A673 (cell line): ENCODE measurements at regions not wholly inside any gene's neighbourhood (a gene's known extent, or its start where the extent isn't known, plus 50 kb on each side); places are given as distances from the start of the nearest gene placed in this dataset.

Source experiments
- BruUV-seq: library from RNA; stranded (reverse); fragments of 400-500 nt; replicated peaks from 2 replicates; lab custom pipeline; 2021; lab: Mats Ljungman, UMichigan
- CTCF ChIA-PET: fragments of 300-600 bp; sonication (Branson Sonifier 250); formaldehyde crosslinking; loops from one replicate; lab custom pipeline; 2022; ENCODE audit warnings: antibody characterized with exemption; lab: Charles Lee
- POLR2A ChIA-PET: fragments of 300-600 bp; sonication (Branson Sonifier 250); formaldehyde crosslinking; loops from one replicate; lab custom pipeline; 2022; ENCODE audit warnings: antibody characterized with exemption; ENCODE audit not compliant: low non-redundant PET; lab: Charles Lee
- DNase-seq: peaks from one replicate; pipeline ENCODE4 v3.0.0-alpha.2; 2015; ENCODE audit warnings: low spot score
- H3K27ac ChIP-seq: fragments of 200-600 bp; sonication (generic); 2 replicates; pipeline ENCODE4 v1.5.1; 2016; ENCODE audit warnings: mixed run types, low read depth, mild to moderate bottlenecking, mixed read lengths, antibody characterized with exemption, low read length; ENCODE audit not compliant: poor library complexity, severe bottlenecking
- H3K27me3 ChIP-seq: fragments of 200-600 bp; sonication (generic); replicated peaks from 2 replicates; pipeline ENCODE4 v1.6.1; 2017; ENCODE audit warnings: mixed run types, low read depth, mild to moderate bottlenecking, mixed read lengths, antibody characterized with exemption, low read length; ENCODE audit not compliant: insufficient read depth, poor library complexity
- H3K36me3 ChIP-seq: fragments of 200-600 bp; sonication (generic); 2 replicates; pipeline ENCODE4 v1.6.1; 2016; ENCODE audit warnings: mixed run types, mild to moderate bottlenecking, mixed read lengths, antibody characterized with exemption, low read length; ENCODE audit not compliant: insufficient read depth, poor library complexity, severe bottlenecking
- H3K4me1 ChIP-seq: fragments of 200-600 bp; sonication (generic); 2 replicates; pipeline ENCODE4 v1.6.1; 2017; ENCODE audit warnings: mixed run types, mild to moderate bottlenecking, mixed read lengths, antibody characterized with exemption, low read length; ENCODE audit not compliant: insufficient read depth, poor library complexity, severe bottlenecking
- H3K4me3 ChIP-seq: fragments of 200-600 bp; sonication (generic); 2 replicates; pipeline ENCODE4 v1.5.1; 2016; ENCODE audit warnings: low read depth, mixed run types, mild to moderate bottlenecking, mixed read lengths, low read length; ENCODE audit not compliant: poor library complexity, severe bottlenecking
- H3K9me3 ChIP-seq: fragments of 200-600 bp; sonication (generic); 2 replicates; pipeline ENCODE4 v1.6.1; 2016; ENCODE audit warnings: mixed run types, low read depth, mild to moderate bottlenecking, mixed read lengths, antibody characterized with exemption, low read length; ENCODE audit not compliant: poor library complexity, severe bottlenecking
- EZH2 ChIP-seq: fragments of 200-600 bp; sonication (generic); IDR thresholded peaks from 2 replicates; pipeline ENCODE4 v1.6.1; 2017; ENCODE audit warnings: borderline replicate concordance, low read depth, mild to moderate bottlenecking, mixed read lengths, antibody characterized with exemption, low read length; ENCODE audit not compliant: poor library complexity, severe bottlenecking
- intact Hi-C: fragments of 100-400 bp; cut with micrococcal nuclease; formaldehyde crosslinking; loops from one replicate; pipeline ENCODE4 v1.10.0; 2022; ENCODE audit not compliant: unreplicated experiment
- TF ChIP-seq, protein P1 (sequence below): fragments of 300-800, 200-600 bp; sonication (generic); conservative IDR thresholded peaks from 2 replicates; pipeline ENCODE4 v1.5.1; 2017; ENCODE audit warnings: low read depth, mild to moderate bottlenecking, antibody characterized with exemption, low read length, moderate library complexity, mixed read lengths

DNA sequence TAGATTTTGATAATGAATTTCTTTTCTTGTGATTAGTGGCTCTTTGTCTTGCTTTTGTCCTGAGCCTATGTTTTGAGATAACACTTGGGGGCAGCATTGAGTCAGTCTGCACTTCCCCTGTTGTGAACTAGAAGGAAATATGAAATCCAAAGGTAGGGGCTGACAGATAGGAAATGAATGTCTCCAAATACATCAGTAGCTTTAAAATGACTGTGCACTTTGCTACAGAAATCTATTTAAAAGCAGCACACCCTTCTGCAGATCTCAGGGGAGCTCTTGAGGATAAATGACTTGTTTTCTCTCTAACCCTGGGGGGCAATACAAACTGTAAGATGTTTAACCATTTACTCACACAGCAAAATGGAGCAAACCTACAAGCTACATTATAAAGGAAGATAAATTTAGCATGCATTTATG lies 176.0 kb upstream of the MYO3A start:
- intact Hi-C loops = loop anchor here (2.0 to 5.0 kb wide), 2 partner anchors 119 to 511 kb away; no protein-coding TSS in a partner anchor
- Histone ChIP-seq H3K27me3 (no peaks in the 10 kb centered on the region), H3K4me3 (no peak overlapping the region), H3K36me3 (no peaks in the 10 kb centered on the region), H3K4me1 (peaks cover 6% of the 10 kb centered on the region), H3K9me3 (no peaks in the 10 kb centered on the region), H3K27ac (no peak overlapping the region)
- BruUV-seq = no TSS peak
- POLR2A ChIA-PET = interaction anchor here (0.5 to 0.6 kb wide), 2 partner anchors 78 to 494 kb away, joined by 3 to 6 read pairs; no protein-coding TSS in a partner anchor
- CTCF ChIA-PET = interaction anchor here (0.5 to 1.2 kb wide), 9 partner anchors 59 to 529 kb away, joined by 3 to 7 read pairs (median 3); partner anchors contain the start of gene MYO3A
- TF ChIP-seq EZH2 = no peak
- TF ChIP-seq, protein P1, sequence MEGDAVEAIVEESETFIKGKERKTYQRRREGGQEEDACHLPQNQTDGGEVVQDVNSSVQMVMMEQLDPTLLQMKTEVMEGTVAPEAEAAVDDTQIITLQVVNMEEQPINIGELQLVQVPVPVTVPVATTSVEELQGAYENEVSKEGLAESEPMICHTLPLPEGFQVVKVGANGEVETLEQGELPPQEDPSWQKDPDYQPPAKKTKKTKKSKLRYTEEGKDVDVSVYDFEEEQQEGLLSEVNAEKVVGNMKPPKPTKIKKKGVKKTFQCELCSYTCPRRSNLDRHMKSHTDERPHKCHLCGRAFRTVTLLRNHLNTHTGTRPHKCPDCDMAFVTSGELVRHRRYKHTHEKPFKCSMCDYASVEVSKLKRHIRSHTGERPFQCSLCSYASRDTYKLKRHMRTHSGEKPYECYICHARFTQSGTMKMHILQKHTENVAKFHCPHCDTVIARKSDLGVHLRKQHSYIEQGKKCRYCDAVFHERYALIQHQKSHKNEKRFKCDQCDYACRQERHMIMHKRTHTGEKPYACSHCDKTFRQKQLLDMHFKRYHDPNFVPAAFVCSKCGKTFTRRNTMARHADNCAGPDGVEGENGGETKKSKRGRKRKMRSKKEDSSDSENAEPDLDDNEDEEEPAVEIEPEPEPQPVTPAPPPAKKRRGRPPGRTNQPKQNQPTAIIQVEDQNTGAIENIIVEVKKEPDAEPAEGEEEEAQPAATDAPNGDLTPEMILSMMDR = peak; percentile 88
- DNase-seq = peak; percentile 83

- TF ChIP-seq, protein P1 = no peak
- no peak for TF ChIP-seq EZH2
- Histone ChIP-seq H3K4me1 (peaks cover 6% of the 10 kb centered on the region), H3K27me3 (no peaks in the 10 kb centered on the region), H3K4me3 (no peak overlapping the region), H3K9me3 (no peaks in the 10 kb centered on the region), H3K27ac (no peak overlapping the region), H3K36me3 (no peaks in the 10 kb centered on the region)
- intact Hi-C loops = loop anchor here (2.0 to 5.0 kb wide), 2 partner anchors 119 to 510 kb away; no protein-coding TSS in a partner anchor
- ChIA-PET POLR2A (interaction anchor here (0.5 to 0.6 kb wide), 2 partner anchors 78 to 494 kb away, joined by 3 to 6 read pairs; no protein-coding TSS in a partner anchor), CTCF (interaction anchor here (0.5 to 1.2 kb wide), 7 partner anchors 59 to 528 kb away, joined by 3 to 5 read pairs (median 3); partner anchors contain the start of gene MYO3A)
- DNase-seq = no peak
- no TSS peak for BruUV-seq
Measured at GRCh38 chr10:25758511-25758910, 175.5 kb upstream of the MYO3A start.

DNA sequence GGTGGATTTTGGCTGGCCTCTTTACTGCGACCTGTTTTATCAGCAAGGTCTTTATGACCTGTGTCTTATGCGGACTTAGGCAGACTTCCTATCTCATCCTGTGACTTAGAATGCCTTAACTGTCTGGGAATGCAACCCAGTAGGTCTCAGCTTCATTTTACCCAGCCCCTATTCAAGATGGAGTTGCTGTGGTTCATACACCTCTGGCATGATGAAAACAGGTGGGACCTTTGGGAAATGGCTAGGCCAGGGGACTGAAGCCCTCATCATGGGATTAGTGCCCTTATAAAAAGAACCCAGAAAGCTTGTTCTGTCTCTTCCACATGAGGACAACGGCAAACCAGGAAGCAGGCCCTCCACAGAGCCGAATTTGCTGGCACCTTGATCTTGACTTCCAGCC lies 172.1 kb upstream of the MYO3A start:
- H3K27me3 ChIP-seq = no peaks in the 10 kb centered on the region
- no peaks in the 10 kb centered on the region for H3K9me3 ChIP-seq
- no peaks in the 10 kb centered on the region for H3K36me3 ChIP-seq
- ChIA-PET CTCF (no interaction called here), POLR2A (no interaction called here)
- BruUV-seq = no TSS peak
- TF ChIP-seq EZH2 = no peak
- no peak overlapping the region for H3K27ac ChIP-seq
- no peak overlapping the region for H3K4me3 ChIP-seq
- intact Hi-C loops = no loop called here
- DNase-seq = no peak
- peaks cover 14% of the 10 kb centered on the region for H3K4me1 ChIP-seq
